DND-41 (cell line): ENCODE measurements at regions not wholly inside any gene's neighbourhood (a gene's known extent, or its start where the extent isn't known, plus 50 kb on each side); places are given as distances from the start of the nearest gene placed in this dataset.

Experiments used
- CTCF ChIP-seq: IDR thresholded peaks from 2 replicates; pipeline ENCODE4 v1.5.1; 2012; ENCODE audit warnings: borderline replicate concordance, low read length, moderate library complexity, mild to moderate bottlenecking; ENCODE audit not compliant: poor library complexity, severe bottlenecking; ENCODE audit errors: extremely low read depth
- EZH2 ChIP-seq: IDR thresholded peaks from 3 replicates; pipeline ENCODE4 v1.6.1; 2012; ENCODE audit warnings: borderline replicate concordance, low read depth, mild to moderate bottlenecking, moderate library complexity, low read length, inconsistent platforms; ENCODE audit not compliant: severe bottlenecking

GRCh38 chr5:164449460-164449859, 944.0 kb downstream of the MAT2B start:
- TF ChIP-seq CTCF (no peak), EZH2 (no peak)
